NB4 (cell line): ENCODE measurements at regions not wholly inside any gene's neighbourhood (a gene's known extent, or its start where the extent isn't known, plus 50 kb on each side); places are given as distances from the start of the nearest gene placed in this dataset.
"Not testable (repeated sequence)": the region's sequence is repeated elsewhere in the genome, so short reads cannot be mapped to it uniquely, and the experiment has no call there.

ENCODE experiments used
- DNase-seq: peaks from one replicate; pipeline ENCODE4 v3.0.0; 2010; ENCODE audit warnings: low read depth
- H3K4me3 ChIP-seq: one replicate; pipeline ENCODE4 v1.5.1; 2011; ENCODE audit warnings: mild to moderate bottlenecking, low read depth, low read length, moderate library complexity
- MAX ChIP-seq: IDR thresholded peaks from 2 replicates; pipeline ENCODE4 v1.6.1; 2011; ENCODE audit warnings: low read depth, low read length
- MYC ChIP-seq: IDR thresholded peaks from 2 replicates; pipeline ENCODE4 v1.6.1; 2011; ENCODE audit warnings: low read depth, low read length
- POLR2A ChIP-seq: IDR thresholded peaks from 2 replicates; pipeline ENCODE4 v1.6.1; 2011; ENCODE audit warnings: mild to moderate bottlenecking; ENCODE audit not compliant: insufficient read length; ENCODE audit errors: extremely low read depth
- TF ChIP-seq, protein P1 (sequence below): IDR thresholded peaks from one replicate; pipeline ENCODE4 v1.5.1; 2012; ENCODE audit warnings: low read depth, low read length

DNA sequence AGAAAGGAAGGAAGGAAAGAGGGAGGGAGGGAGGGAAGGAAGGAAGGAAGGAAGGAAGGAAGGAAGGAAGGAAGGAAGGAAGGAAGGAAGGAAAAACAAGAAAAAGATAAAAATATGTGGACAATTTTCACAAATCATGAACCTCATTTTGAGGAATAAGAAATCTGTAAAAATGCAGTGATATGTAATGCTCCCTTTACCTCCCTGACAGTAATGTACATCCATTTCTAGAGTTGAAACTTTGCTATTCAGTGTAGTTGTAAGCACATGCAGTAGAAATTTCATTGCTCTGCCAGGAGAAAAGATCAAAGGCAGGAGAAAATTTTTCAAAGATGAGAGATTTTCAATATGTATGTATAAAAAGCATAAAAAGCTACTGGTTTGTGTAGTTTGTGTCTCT lies 189.5 kb upstream of the MYO3A start:
- TF ChIP-seq MAX (no peak), POLR2A (no peak), MYC (no peak)
- TF ChIP-seq, protein P1, sequence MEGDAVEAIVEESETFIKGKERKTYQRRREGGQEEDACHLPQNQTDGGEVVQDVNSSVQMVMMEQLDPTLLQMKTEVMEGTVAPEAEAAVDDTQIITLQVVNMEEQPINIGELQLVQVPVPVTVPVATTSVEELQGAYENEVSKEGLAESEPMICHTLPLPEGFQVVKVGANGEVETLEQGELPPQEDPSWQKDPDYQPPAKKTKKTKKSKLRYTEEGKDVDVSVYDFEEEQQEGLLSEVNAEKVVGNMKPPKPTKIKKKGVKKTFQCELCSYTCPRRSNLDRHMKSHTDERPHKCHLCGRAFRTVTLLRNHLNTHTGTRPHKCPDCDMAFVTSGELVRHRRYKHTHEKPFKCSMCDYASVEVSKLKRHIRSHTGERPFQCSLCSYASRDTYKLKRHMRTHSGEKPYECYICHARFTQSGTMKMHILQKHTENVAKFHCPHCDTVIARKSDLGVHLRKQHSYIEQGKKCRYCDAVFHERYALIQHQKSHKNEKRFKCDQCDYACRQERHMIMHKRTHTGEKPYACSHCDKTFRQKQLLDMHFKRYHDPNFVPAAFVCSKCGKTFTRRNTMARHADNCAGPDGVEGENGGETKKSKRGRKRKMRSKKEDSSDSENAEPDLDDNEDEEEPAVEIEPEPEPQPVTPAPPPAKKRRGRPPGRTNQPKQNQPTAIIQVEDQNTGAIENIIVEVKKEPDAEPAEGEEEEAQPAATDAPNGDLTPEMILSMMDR, result no peak
- no peak for DNase-seq
- no peak overlapping the region for H3K4me3 ChIP-seq

DNA sequence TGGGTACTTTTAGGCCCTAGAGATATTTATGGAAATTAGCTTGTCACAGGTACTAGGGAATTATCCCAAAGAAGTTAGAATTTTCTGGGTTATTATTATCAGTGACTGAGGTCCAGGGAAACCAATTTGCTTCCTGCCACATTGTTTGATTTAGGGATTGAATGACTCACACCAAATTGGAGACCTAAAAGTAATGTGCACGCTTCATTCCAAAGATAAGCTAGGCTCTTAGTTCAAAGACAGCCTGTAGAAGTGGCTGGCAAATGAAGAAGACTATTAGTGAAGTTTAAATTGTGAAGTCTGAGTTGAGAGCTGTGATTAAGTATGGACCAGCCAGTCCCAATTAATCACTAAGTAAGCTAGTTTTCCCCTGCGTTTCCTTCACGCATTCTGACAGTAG lies 188.1 kb upstream of the MYO3A start:
- no peak for DNase-seq
- no peak overlapping the region for H3K4me3 ChIP-seq
- no peak for TF ChIP-seq MAX
- no peak for TF ChIP-seq POLR2A
- TF ChIP-seq, protein P1, result no peak
- no peak for TF ChIP-seq MYC

- TF ChIP-seq MAX (no peak), POLR2A (no peak), MYC (no peak)
- TF ChIP-seq, protein P1, result no peak
- no peak for DNase-seq
- no peak overlapping the region for H3K4me3 ChIP-seq
Observed at GRCh38 chr10:25747084-25747483, 186.9 kb upstream of the MYO3A start.

GRCh38 chr10:25748509-25748908 lies 185.5 kb upstream of the MYO3A start:
- DNase-seq, result no peak
- no peak for TF ChIP-seq POLR2A
- no peak for TF ChIP-seq MYC
- TF ChIP-seq, protein P1, result no peak
- TF ChIP-seq MAX, result no peak
- no peak overlapping the region for H3K4me3 ChIP-seq

DNA sequence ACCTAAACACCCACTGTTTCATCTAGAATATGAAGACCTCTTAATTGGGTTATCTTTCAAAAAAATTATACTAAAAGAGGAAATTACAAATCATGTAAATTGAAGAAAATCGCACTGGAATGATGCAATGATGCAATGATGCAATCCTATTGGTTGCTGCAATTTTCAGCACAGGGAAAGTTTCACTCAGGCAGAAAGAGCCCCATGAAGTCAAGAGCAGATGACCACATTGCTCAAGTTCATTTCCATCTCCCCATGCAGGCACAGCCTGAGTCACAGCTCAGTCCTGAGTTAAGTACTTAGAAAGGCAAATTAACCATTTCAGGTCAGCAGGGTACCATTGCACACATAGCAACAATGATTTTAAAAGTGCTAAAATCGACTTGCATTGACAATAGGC lies 180.3 kb upstream of the MYO3A start:
- DNase-seq, result peak; percentile 33
- TF ChIP-seq, protein P1, result no peak
- H3K4me3 ChIP-seq, result no peak overlapping the region

DNA sequence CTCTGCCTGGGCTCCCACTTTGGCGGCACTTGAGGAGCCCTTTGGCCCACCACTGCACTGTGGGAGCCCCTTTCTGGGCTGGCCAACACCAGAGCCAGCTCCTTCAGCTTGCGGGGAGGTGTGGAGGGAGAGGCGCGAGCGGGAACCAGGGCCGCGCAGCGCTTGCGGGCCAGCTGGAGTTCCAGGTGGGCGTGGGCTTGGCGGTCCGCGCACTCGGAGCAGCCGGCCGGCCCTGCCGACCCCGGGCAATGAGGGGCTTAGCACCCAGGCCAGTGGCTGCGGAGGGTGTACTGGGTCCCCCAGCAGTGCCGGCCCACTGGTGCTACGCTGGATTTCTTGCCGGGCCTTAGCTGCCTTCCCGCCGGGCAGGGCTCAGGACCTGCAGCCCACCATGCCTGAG lies 178.2 kb upstream of the MYO3A start:
- DNase-seq, H3K4me3 ChIP-seq: not testable (repeated sequence)
